ENCODE measurements at regions not wholly inside any gene's neighbourhood (a gene's known extent, or its start where the extent isn't known, plus 50 kb on each side); places are given as distances from the start of the nearest gene placed in this dataset.

GRCh38 chr2:8139668-8140200, 542.1 kb upstream of the ID2 start:
- no peak for TF ChIP-seq CTCF (IDR thresholded peaks at IDR 0.05; ENCODE audit: low read depth, low read length)
- TF ChIP-seq POLR2A (IDR thresholded peaks at IDR 0.05; ENCODE audit: extremely low read depth, insufficient read length) = no peak
- no peak for TF ChIP-seq MYC (IDR thresholded peaks at IDR 0.05; ENCODE audit: low read depth, low read length)
- TF ChIP-seq MAX (IDR thresholded peaks at IDR 0.05; ENCODE audit: low read depth, low read length) = no peak

All from NB4 (cell line).